Activated naive CD4-positive, alpha-beta T cell treated with anti-CD3 and anti-CD28 coated beads, Interleukin-2, amount 50 U/mL, for 72 hours (primary cell): ENCODE measurements at regions not wholly inside any gene's neighbourhood (a gene's known extent, or its start where the extent isn't known, plus 50 kb on each side); places are given as distances from the start of the nearest gene placed in this dataset.
A peak's percentile ranks its signal among the peaks of the same experiment; 100 is the strongest.
"Not testable (repeated sequence)": the region's sequence is repeated elsewhere in the genome, so short reads cannot be mapped to it uniquely, and the experiment has no call there.

Experiments used
- ATAC-seq, 2 donors: fragments of 150-1000 bp; cut with Tn5 transposase; 2 replicates each; pipeline ENCODE4 v1.10.0; 2021; ENCODE audit warnings: mild to moderate bottlenecking in 2 of 2, moderate library complexity in 2 of 2
- DNase-seq, 2 donors: peaks; one replicate each; pipeline ENCODE4 v3.0.0; 2021 to 2022; ENCODE audit warnings: low spot score in 2 of 2
- H3K27ac Mint-ChIP-seq, 2 donors: one replicate each; pipeline ENCODE4 v1.8.0; 2022; ENCODE audit warnings: mild to moderate bottlenecking in 2 of 2, mixed read lengths in 2 of 2
- H3K36me3 Mint-ChIP-seq, 2 donors: one replicate each; pipeline ENCODE4 v1.8.0; 2022; ENCODE audit warnings: mixed read lengths in 2 of 2
- H3K9me3 Mint-ChIP-seq, 2 donors: one replicate each; pipeline ENCODE4 v1.8.0; 2022; ENCODE audit warnings: mixed read lengths in 2 of 2

DNA sequence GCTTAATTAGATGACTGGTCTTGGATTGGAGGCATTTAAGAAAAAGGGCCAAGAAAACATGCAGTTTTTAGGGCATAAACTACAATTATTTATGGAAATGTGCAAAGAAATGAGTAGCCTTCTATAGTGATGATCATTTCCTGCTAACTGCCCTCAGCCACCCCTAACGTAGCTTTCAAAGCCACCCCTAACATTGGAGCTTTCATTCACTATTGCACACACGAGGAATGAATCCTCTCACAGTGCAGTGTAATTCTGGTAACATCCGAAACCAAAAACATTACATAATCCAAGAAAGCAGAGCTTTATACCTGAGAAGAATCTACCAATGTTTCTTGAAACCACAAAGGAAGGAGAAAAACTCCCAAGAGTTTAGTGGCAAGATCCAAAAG is 1003.6 kb downstream of the TMEM121 start:
- Mint-ChIP-seq H3K36me3 (no peaks in the 10 kb centered on the region), H3K27ac (no peak overlapping the region), H3K9me3 (no peaks in the 10 kb centered on the region)
- no peak for ATAC-seq
- no peak for DNase-seq

DNA sequence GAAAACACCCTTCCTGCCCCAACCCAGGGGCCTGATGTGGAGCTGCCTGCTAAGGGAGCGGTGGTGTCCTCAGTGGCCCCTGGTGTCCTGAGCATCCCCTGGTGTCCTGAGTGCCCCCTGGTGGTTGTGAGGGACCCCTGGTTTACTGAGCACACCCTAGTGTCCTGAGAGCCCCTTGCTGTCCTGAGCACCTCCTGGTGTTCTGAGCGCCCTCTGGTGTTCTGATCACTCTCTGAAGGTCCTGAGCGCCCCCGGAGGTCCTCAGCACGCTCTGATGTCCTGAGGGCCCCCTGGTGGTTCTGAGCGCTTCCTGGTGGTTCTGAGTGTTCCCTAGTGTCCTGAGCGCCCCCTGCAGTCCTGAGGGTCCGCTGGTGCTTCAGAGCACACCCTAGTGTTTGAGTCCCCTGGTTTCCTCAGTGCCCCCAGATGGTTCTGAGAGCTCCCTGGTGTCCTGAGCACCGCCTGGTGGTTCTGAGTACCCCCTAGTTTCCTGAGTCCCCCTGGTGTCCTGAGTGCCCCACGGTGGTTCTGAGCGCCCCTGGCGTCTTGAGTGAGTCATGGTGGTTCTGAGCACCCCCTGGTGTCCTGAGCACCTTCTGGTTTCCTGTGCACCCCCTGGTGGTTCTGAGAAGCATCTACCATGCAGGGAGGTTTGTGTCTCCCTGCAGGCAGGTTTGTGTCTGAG is 1004.2 kb downstream of the TMEM121 start:
- Mint-ChIP-seq H3K27ac (no peak overlapping the region), H3K9me3 (no peaks in the 10 kb centered on the region), H3K36me3 (no peaks in the 10 kb centered on the region)
- peak; percentile 69 to 85 for ATAC-seq
- peak in 1 of 2 donors; percentile 24 for DNase-seq

DNA sequence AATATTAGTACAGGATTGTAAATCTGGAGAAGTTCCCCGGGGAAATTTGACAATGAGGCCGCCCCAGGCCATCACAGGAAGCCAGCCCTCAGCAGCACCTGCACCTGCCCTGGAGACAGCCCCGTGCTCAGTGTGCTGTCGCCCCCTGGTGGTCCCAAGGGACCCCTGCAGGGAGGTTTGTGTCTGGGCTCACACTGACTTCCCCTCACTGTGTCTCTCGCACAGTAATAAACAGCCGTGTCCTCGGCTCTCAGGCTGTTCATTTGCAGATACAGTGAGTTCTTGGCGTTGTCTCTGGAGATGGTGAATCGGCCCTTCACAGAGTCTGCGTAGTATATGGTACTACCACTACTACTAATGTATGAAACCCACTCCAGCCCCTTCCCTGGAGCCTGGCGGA is 1011.2 kb downstream of the TMEM121 start:
- ATAC-seq, result peak in 1 of 2 donors; percentile 73

DNA sequence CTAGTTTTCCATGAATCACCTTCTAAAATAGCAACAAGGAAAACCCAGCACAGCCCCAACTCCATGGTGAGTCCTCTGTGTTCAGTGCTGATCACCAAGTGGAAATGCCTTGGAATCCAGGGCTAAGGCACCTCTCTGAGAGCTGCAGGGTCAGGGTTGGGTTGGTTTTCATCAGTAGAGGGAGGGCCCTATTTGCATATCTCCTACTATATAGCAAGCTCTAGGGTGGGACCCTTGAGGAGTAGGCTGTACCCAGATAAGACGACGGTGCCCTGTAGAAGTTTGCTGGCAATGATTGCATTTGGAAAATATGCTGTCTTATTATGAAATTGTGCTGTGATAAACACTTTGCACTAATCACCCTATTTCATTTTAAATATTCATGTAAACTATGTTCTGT is 1011.8 kb downstream of the TMEM121 start:
- Mint-ChIP-seq H3K9me3 (peaks cover 5 to 7% of the 10 kb centered on the region in 2 donors), H3K27ac (no peak overlapping the region), H3K36me3 (peaks cover 0 to 7% of the 10 kb centered on the region in 2 donors)
- DNase-seq (no peak), ATAC-seq (no peak)

More for the DNA sequence above, 1011.2 kb downstream of the TMEM121 start:
- H3K36me3 Mint-ChIP-seq, H3K9me3 Mint-ChIP-seq, H3K27ac Mint-ChIP-seq: not testable (repeated sequence)
- DNase-seq, result peak in 1 of 2 donors; percentile 61

DNA sequence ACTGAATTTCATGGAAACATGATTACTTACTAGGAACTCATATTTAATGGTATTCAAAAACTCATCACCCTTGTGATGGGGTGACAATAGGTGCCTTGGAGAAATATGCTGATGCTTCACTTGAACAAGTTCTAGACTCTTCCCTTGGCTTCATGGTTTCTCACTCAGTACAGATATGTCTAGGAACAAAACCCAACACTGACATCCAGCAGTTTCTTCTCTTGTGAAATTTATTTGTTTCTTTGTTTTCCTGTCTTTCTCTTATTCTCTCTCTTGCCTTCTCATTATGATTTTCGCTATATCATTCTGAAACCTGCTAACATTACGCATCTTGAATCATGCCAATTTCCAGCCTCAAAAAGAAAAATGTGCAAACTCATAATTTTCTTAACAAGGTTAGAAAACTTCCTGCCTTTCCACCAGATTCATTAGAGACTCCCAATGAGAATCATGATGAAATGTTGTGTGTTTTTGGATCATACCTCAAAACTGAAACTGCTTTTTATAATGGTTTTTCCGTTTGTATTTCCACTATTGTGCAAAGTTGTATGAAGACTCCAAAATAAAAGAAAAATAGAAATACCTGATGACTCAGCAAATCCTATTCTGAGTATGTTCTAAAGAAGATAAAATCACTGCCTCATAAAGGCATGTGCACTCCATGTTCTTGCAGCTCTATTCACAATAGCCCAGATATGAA is 1021.5 kb downstream of the TMEM121 start:
- no peak overlapping the region for H3K27ac Mint-ChIP-seq
- peaks cover 0 to 5% of the 10 kb centered on the region in 2 donors for H3K36me3 Mint-ChIP-seq
- DNase-seq, result no peak
- peaks cover 0 to 9% of the 10 kb centered on the region in 2 donors for H3K9me3 Mint-ChIP-seq
- peak in 1 of 2 donors; percentile 82 for ATAC-seq

DNA sequence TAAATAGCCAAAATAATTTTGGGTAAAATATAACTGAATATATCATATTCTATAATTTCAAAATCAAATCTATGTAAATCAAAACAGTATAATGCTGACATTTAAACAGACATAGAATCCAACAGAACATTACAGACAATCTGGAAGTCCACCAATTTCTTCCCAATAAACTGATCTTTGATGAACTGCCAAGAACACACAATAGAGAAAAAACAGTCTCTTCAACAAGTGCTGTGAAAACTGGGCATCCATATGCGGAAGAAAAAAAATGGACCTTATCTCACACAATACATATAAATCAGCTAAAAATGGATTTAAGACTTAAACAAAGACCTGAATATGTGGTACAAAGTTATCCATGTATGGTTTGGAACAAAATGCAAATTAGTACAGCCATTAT is 1022.7 kb downstream of the TMEM121 start:
- peaks cover 0 to 9% of the 10 kb centered on the region in 2 donors for H3K9me3 Mint-ChIP-seq
- H3K36me3 Mint-ChIP-seq, result peaks cover 0 to 5% of the 10 kb centered on the region in 2 donors

DNA sequence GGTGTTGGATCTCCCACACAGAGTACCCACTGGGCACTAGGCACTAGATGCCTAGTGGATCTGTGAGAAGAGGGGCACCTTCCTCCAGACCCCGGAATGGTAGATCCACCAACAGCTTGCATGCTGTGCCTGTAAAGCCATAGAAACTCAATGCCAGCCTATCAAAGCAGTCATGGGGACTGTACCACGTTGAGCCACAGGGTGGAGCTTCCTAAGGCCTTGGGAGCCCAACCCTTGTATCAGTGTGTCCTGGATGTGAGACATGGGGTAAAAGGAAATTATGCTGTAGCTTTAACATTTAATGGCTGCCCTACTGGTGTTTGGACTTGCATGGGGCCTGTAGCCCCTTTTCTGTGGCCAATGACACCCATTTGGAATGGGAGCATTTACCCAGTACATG is 1024.9 kb downstream of the TMEM121 start:
- DNase-seq (no peak), ATAC-seq (peak in 1 of 2 donors; percentile 29)
- Mint-ChIP-seq H3K36me3 (peaks cover 0 to 5% of the 10 kb centered on the region in 2 donors), H3K27ac (no peak overlapping the region), H3K9me3 (peaks cover 0 to 9% of the 10 kb centered on the region in 2 donors)

More for the DNA sequence above, 1022.7 kb downstream of the TMEM121 start:
- ATAC-seq, result no peak
- no peak for DNase-seq
- no peak overlapping the region for H3K27ac Mint-ChIP-seq

DNA sequence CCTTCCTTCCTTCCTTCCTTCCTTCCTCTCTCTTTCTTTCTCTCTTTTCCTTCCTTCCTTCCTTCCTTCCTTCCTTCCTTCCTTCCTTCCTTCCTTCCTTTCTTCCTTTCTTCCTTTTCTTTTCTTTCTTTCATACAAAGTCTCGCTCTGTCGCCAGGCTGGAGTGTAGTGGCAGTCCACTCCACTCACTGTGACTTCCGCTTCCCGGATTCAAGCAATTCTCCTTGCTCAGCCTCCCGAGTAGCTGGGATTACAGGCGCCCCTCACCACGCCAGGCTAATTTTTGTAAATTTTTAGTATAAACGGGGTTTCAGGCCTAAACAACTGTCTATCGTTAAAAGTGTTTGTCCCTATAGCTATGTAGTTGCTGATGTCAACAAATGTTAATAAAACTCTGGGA is 1029.8 kb downstream of the TMEM121 start:
- DNase-seq, H3K27ac Mint-ChIP-seq, H3K9me3 Mint-ChIP-seq, ATAC-seq, H3K36me3 Mint-ChIP-seq: not testable (repeated sequence)

DNA sequence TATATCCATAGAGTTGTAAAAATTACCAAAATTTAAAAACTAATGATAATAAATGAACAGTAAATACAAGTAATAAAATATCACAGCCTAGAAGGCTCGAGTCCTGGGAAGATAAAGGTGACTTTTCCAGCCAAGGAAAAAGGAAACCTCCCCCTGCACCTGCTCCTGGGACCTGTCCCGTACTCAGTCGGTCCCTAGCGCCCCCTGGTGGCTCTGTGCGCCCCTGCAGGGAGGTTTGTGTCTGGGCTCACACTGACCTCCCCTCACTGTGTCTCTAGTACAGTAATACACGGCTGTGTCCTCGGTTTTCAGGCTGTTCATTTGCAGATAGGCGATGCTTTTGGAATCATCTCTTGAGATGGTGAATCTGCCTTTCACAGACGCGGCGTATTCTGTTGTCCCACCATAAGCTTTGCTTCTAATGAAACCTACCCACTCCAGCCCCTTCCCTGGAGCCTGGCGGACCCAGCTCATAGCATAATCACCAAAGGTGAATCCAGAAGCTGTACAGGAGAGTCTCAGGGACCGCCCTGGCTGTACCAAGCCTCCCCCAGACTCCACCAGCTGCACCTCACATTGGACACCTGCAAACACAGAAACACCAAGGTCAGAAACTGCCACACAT is 1030.4 kb downstream of the TMEM121 start:
- DNase-seq (peak; percentile 73 to 91), ATAC-seq (peak; percentile 65 to 67)
- H3K36me3 Mint-ChIP-seq, result peaks cover 0 to 4% of the 10 kb centered on the region in 2 donors
- no peak overlapping the region for H3K27ac Mint-ChIP-seq
- peaks cover 0 to 4% of the 10 kb centered on the region in 2 donors for H3K9me3 Mint-ChIP-seq

DNA sequence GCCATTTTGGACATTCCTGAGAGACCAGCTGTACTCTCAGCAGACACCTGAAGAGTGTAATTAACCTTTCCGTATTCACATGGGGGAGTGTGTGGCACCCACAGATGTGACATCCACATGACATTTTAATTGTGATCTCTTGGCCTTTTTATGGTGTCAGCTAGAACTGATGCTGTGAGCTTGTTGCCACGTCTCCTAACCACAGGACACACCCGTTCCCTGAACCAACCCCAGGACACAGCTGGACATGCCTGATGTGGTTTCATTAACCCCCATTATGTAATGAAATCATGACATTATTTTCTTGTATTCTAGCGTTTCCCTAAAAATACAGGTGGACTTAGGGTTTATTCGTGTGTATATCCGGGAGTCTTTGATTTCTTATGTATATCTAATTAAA is 1036.1 kb downstream of the TMEM121 start:
- ATAC-seq (no peak), DNase-seq (no peak)

DNA sequence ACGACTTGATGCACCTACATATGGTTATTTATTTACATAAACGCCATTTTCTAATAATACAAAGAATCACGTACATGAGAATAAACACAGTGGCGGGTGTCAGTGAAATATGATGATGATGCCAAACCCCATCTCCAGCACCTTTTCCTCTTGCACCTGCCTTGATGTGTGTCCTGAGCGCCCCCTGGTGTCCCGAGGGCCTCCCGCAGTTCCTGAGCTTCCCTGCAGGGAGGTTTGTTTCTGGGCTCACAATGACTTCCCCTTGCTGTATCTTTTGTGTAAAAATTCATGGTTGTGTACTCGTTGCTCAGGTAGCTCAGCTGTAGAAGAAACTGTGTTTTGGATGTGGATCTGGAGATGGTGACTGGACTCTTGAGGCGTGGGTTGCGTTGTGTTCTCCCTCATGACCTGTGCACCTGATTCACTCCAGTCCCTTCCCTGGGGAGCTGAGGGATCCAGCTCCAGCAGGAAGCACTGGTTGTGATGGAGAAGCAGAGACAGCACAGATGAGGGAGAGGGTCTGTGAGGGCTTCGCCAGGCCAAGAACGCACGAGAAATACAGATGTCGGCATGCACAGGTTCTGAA is 1037.8 kb downstream of the TMEM121 start:
- peak overlapping the region in 1 of 2 donors; percentile 37 for H3K27ac Mint-ChIP-seq
- H3K9me3 Mint-ChIP-seq, result no peaks in the 10 kb centered on the region
- DNase-seq, result peak in 1 of 2 donors; percentile 80
- peak; percentile 54 to 64 for ATAC-seq
- H3K36me3 Mint-ChIP-seq, result no peaks in the 10 kb centered on the region

More for the DNA sequence above, 1036.1 kb downstream of the TMEM121 start:
- Mint-ChIP-seq H3K36me3 (no peaks in the 10 kb centered on the region), H3K9me3 (no peaks in the 10 kb centered on the region), H3K27ac (no peak overlapping the region)

DNA sequence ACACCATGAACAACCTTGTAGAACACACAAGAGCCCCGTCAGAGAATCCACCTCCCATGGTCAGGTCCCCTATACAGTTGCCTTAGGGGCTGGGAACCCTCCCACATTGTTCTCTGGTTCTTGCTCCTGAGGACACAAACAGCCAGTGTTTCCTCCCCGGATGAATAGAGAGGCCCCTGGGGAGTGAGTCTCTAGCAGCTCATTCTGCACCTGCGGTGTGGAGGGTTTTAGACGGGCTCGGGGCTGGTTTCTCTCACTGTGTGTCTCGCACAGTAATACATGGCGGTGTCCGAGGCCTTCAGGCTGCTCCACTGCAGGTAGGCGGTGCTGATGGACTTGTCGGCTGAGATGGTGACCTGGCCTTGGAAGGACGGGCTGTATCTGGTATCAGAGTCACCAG is 1052.1 kb downstream of the TMEM121 start:
- no peaks in the 10 kb centered on the region for H3K9me3 Mint-ChIP-seq
- H3K36me3 Mint-ChIP-seq, result no peaks in the 10 kb centered on the region
- ATAC-seq (no peak), DNase-seq (no peak)
- no peak overlapping the region for H3K27ac Mint-ChIP-seq

DNA sequence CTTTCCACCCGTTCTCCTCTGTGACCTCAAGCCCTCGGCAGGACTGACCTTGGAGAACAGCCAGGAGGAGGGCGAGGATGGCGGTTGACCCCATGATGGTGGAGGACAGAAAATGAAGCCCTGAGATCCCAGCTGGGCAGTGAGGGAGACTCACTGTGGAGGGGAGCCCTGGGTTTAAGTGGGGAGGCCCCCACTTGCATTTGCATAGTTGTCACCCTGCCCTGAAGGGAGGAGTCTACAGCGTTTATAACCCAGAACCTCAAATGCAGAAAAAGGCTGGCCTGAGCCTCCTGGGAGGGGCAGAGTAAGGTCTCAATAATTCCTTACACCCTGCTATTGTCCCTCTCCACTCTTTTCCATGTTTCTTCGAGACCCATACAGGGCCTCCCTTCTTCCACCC is 1052.7 kb downstream of the TMEM121 start:
- no peaks in the 10 kb centered on the region for H3K36me3 Mint-ChIP-seq
- no peak overlapping the region for H3K27ac Mint-ChIP-seq
- no peaks in the 10 kb centered on the region for H3K9me3 Mint-ChIP-seq
- ATAC-seq (no peak), DNase-seq (no peak)

DNA sequence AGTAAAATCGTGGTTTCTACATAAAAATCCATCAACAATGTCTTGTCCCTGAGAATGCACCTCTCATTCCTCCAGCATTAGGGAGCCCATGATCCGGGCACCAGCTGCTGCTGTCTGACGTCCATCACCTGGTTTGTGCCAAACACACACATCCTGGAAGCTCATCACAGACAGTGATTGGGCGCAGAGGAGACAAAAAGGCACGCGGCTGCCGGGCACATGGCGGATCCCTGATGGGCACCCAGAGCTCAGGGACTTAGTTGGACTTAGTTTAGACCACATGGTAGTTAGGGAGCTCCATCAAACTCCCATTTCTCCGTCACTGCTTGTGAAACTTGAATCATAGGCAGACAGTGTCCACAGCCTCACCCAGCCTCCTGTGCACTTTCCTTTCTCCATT is 1059.3 kb downstream of the TMEM121 start:
- ATAC-seq (peak; percentile 41), DNase-seq (no peak)
- no peaks in the 10 kb centered on the region for H3K9me3 Mint-ChIP-seq
- H3K27ac Mint-ChIP-seq, result no peak overlapping the region
- no peaks in the 10 kb centered on the region for H3K36me3 Mint-ChIP-seq

DNA sequence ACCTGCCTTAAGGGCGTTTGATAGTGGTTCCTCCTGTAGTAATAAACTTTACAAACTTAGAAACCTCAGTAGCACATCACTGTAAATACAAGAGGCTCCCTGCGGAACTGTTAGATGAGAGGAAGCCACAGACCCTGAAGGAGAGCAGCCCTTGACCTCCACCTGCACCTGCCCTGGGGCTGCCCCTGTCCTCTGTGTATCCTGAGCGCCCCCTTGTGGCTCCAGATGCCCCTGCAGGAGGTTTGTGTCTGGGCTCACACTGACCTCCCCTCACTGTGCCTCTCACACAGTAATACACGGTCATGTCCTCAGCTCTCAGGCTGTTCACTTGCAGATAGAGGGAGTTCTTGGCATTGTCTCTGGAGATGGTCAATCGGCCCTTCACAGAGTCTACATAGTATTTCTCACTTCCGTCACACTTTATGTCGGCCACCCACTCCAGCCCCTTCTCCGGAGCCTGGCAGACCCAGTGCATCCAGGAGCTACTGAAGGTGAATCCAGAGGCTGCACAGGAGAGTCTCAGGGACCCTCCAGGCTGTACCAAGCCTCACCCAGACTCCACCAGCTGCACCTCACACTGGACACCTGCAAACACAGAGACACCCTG is 1059.8 kb downstream of the TMEM121 start:
- Mint-ChIP-seq H3K27ac (no peak overlapping the region), H3K36me3 (no peaks in the 10 kb centered on the region), H3K9me3 (no peaks in the 10 kb centered on the region)
- DNase-seq, result peak; percentile 69 to 84
- ATAC-seq, result peak; percentile 85 to 87

DNA sequence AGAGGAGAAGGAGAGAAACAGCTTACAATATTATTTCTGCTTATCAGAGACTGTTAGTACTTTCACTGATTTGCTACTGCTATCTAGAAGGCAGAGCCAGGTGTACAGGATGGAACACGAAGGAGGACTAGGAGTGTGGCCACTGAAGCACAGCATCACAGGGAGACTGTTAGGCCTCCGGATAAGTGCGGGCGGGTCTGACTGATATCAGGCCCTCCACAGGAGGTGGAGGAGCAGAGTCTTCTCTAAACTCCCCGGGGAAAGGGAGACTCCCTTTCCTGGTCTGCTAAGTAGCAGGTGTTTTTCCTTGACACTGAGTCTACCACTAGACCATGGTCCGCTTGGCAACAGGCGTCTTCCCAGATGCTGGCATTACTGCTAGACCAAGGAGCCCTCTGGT is 1065.2 kb downstream of the TMEM121 start:
- not testable (repeated sequence) for ATAC-seq, H3K27ac Mint-ChIP-seq, H3K36me3 Mint-ChIP-seq, DNase-seq, H3K9me3 Mint-ChIP-seq
